Activated CD4-positive, alpha-beta T cell treated with anti-CD3 and anti-CD28 coated beads, Interleukin-2, Interleukin-4, amounts not matched to agents 100 ng/mL and 50 ng/mL, durations not matched to agents 16 hours and 8 hours (primary cell): ENCODE measurements at regions not wholly inside any gene's neighbourhood (a gene's known extent, or its start where the extent isn't known, plus 50 kb on each side); places are given as distances from the start of the nearest gene placed in this dataset.
A peak's percentile ranks its signal among the peaks of the same experiment; 100 is the strongest.
"Not testable (repeated sequence)": the region's sequence is repeated elsewhere in the genome, so short reads cannot be mapped to it uniquely, and the experiment has no call there.

Experiments
- DNase-seq: peaks from one replicate; pipeline ENCODE4 v3.0.0-alpha.2; 2020; ENCODE audit warnings: low spot score

GRCh38 chr2:76257802-76258201, 547.1 kb upstream of the GCFC2 start:
- no peak for DNase-seq

- DNase-seq = no peak
These were observed 545.9 kb upstream of the GCFC2 start for GRCh38 chr2:76256458-76257088.

- DNase-seq = no peak
These were observed 542.0 kb upstream of the GCFC2 start for GRCh38 chr2:76252704-76253103.

- no peak for DNase-seq
These were observed 540.6 kb upstream of the GCFC2 start for GRCh38 chr2:76251342-76251741.

- no peak for DNase-seq
These were observed 536.3 kb upstream of the GCFC2 start for GRCh38 chr2:76247006-76247405.

- DNase-seq = no peak
These were observed 501.6 kb upstream of the GCFC2 start for GRCh38 chr2:76211991-76212985.

- no peak for DNase-seq
These were observed 499.8 kb upstream of the GCFC2 start for GRCh38 chr2:76210551-76210950.

GRCh38 chr2:76204048-76204447, 493.3 kb upstream of the GCFC2 start:
- no peak for DNase-seq

GRCh38 chr2:76202866-76203265, 492.2 kb upstream of the GCFC2 start:
- DNase-seq = no peak

GRCh38 chr2:76197842-76198448, 487.2 kb upstream of the GCFC2 start:
- DNase-seq = peak; percentile 55

- DNase-seq = no peak
These were observed 486.7 kb upstream of the GCFC2 start for GRCh38 chr2:76197428-76197827.

GRCh38 chr2:76194031-76194775, 483.5 kb upstream of the GCFC2 start:
- DNase-seq = no peak

GRCh38 chr2:76193089-76193488, 482.4 kb upstream of the GCFC2 start:
- DNase-seq = no peak

- DNase-seq = no peak
These were observed 477.8 kb upstream of the GCFC2 start for GRCh38 chr2:76188334-76189008.

GRCh38 chr2:76187415-76187814, 476.7 kb upstream of the GCFC2 start:
- no peak for DNase-seq

GRCh38 chr2:76180676-76181075, 470.0 kb upstream of the GCFC2 start:
- no peak for DNase-seq

GRCh38 chr2:76178610-76179009, 467.9 kb upstream of the GCFC2 start:
- no peak for DNase-seq

- DNase-seq = no peak
These were observed 464.6 kb upstream of the GCFC2 start for GRCh38 chr2:76175295-76175694.

GRCh38 chr2:76174505-76174904, 463.8 kb upstream of the GCFC2 start:
- DNase-seq = no peak

- DNase-seq = not testable (repeated sequence)
These were observed 462.5 kb upstream of the GCFC2 start for GRCh38 chr2:76173206-76173605.

GRCh38 chr2:76172154-76172595, 461.5 kb upstream of the GCFC2 start:
- DNase-seq = not testable (repeated sequence)
